PFSK-1 (cell line): ENCODE measurements at regions not wholly inside any gene's neighbourhood (a gene's known extent, or its start where the extent isn't known, plus 50 kb on each side); places are given as distances from the start of the nearest gene placed in this dataset.

ENCODE experiments used
- POLR2AphosphoS5 ChIP-seq: IDR thresholded peaks from 2 replicates; pipeline ENCODE4 v1.6.1; 2012; ENCODE audit warnings: low read depth, mild to moderate bottlenecking, control low read depth, low read length, moderate library complexity
- REST ChIP-seq, 2 experiments: IDR thresholded peaks; 2 replicates each; pipeline versions ENCODE4 v1.6.1 to v1.8.0; 2011 to 2012; ENCODE audit warnings: low read depth in 2 of 2, low read length in 2 of 2, control low read depth in 1 of 2, inconsistent platforms in 1 of 2, mild to moderate bottlenecking in 1 of 2, moderate library complexity in 1 of 2; ENCODE audit not compliant: insufficient read depth in 1 of 2

GRCh38 chr20:50265245-50265946 is 74.8 kb downstream of the CEBPB start:
- TF ChIP-seq POLR2AphosphoS5 (no peak), REST (IDR thresholded peaks at IDR 0.05; ENCODE audit: insufficient read depth in 1 of 2, low read depth in 2 of 2, low read length in 2 of 2) (no peak)
